ENCODE measurements at regions not wholly inside any gene's neighbourhood (a gene's known extent, or its start where the extent isn't known, plus 50 kb on each side); places are given as distances from the start of the nearest gene placed in this dataset.

GRCh38 chr14:98503086-98503815, 768.7 kb downstream of the BCL11B start:
- no peak for TF ChIP-seq ZFHX2 (tag by site-specific recombination; conservative IDR thresholded peaks at IDR 0.05)
- TF ChIP-seq BCL11B (tag by site-specific recombination; IDR thresholded peaks at IDR 0.05; ENCODE audit: low read depth): no peak
- TF ChIP-seq ZNF585B (tag by site-specific recombination; IDR thresholded peaks at IDR 0.05): no peak
- TF ChIP-seq ZNF341 (tag by site-specific recombination; IDR thresholded peaks at IDR 0.05; ENCODE audit: low read depth): no peak
- Histone ChIP-seq H3K36me3 (ENCODE audit: control insufficient read depth in 2 of 2, insufficient read depth in 1 of 2, low read length in 2 of 2) (no peaks in the 10 kb centered on the region), H3K4me3 (ENCODE audit: low read depth, low read length) (no peak overlapping the region), H3K9me3 (ENCODE audit: control insufficient read depth, insufficient read depth, low read depth, low read length) (no peaks in the 10 kb centered on the region), H3K4me1 (ENCODE audit: control insufficient read depth, insufficient read depth, low read length) (no peaks in the 10 kb centered on the region), H3K27ac (ENCODE audit: extremely low read depth, low read depth, low read length) (no peak overlapping the region)
- CTCF ChIA-PET: no interaction called here
- POLR2A ChIA-PET: no interaction called here

GRCh38 chr14:98507264-98507663, 764.7 kb downstream of the BCL11B start:
- H3K4me1 ChIP-seq (ENCODE audit: control insufficient read depth, insufficient read depth, low read length): no peaks in the 10 kb centered on the region
- no peaks in the 10 kb centered on the region for H3K9me3 ChIP-seq (ENCODE audit: control insufficient read depth, insufficient read depth, low read depth, low read length)
- ChIA-PET CTCF (no interaction called here), POLR2A (no interaction called here)
- H3K4me3 ChIP-seq (ENCODE audit: low read depth, low read length): no peak overlapping the region
- no peak overlapping the region for H3K27ac ChIP-seq (ENCODE audit: extremely low read depth, low read depth, low read length)
- no peaks in the 10 kb centered on the region for H3K36me3 ChIP-seq (ENCODE audit: control insufficient read depth in 2 of 2, insufficient read depth in 1 of 2, low read length in 2 of 2)
- TF ChIP-seq ZNF239 (tag by site-specific recombination; IDR thresholded peaks at IDR 0.05) (no peak), ZNF600 (tag by site-specific recombination; IDR thresholded peaks at IDR 0.05) (no peak), ZNF776 (tag by site-specific recombination; IDR thresholded peaks at IDR 0.05; ENCODE audit: borderline replicate concordance) (no peak), PRDM10 (tag by site-specific recombination; IDR thresholded peaks at IDR 0.05) (no peak), ZNF202 (tag by site-specific recombination; IDR thresholded peaks at IDR 0.05; ENCODE audit: borderline replicate concordance) (no peak), ZNF610 (tag by site-specific recombination; IDR thresholded peaks at IDR 0.05; ENCODE audit: borderline replicate concordance) (no peak), PRDM2 (tag by site-specific recombination; IDR thresholded peaks at IDR 0.05; ENCODE audit: borderline replicate concordance) (no peak), ZNF76 (tag by site-specific recombination; IDR thresholded peaks at IDR 0.05; ENCODE audit: borderline replicate concordance, low read depth) (no peak), ZNF513 (tag by site-specific recombination; IDR thresholded peaks at IDR 0.05) (no peak), ZNF324 (tag by site-specific recombination; IDR thresholded peaks at IDR 0.05) (no peak), ZNF488 (tag by site-specific recombination; IDR thresholded peaks at IDR 0.05) (no peak)
